HG02642 (cell line): ENCODE measurements at regions not wholly inside any gene's neighbourhood (a gene's known extent, or its start where the extent isn't known, plus 50 kb on each side); places are given as distances from the start of the nearest gene placed in this dataset.

Source experiments
- ATAC-seq: cut with Tn5 transposase; IDR thresholded peaks from one replicate; pipeline ENCODE4 v1.9.1; 2021; ENCODE audit warnings: mild to moderate bottlenecking; ENCODE audit not compliant: unreplicated experiment, poor library complexity

DNA sequence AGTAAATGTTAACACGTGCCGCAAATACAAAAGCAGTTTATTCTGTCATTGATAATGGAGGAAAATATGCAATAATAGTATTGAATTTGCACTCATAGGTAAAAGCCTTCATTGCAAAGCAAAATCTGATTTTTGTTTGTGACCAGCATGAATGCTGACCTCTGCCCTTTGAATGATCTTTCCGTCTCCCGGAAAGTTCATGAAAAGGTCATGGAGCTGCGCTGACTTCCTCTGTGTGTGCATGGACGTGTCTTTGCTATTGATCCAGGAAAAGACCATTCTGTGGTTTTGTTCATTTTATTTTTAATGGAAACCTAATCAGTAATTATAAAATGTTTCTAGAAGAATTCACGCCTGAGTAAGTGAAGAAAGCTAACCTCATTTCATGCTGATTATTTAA is 320.0 kb downstream of the MTX2 start:
- no peak for ATAC-seq

- no peak for ATAC-seq
Measured at GRCh38 chr2:176589825-176590440, 320.7 kb downstream of the MTX2 start.

GRCh38 chr2:176592216-176592615 is 323.0 kb downstream of the MTX2 start:
- ATAC-seq = no peak

DNA sequence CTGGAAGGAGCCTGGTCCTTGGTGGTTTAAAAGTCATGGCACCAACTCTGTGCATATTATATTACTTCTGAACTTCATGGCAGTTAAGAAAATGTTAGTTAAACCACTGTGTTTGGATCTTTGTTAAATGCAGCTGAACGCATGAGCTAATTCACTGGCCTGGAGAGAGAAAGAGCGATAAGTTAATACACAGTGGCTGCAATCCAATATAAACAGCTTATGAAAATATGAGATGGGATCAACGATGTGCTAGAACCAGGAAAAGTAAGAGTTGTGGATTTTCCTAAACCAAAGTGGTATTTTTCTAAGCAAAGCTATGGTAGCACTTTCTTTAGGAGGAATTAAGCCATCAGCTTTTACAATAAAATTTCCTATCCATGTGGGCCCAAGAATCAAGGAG is 326.7 kb downstream of the MTX2 start:
- ATAC-seq = no peak

- no peak for ATAC-seq
Measured at GRCh38 chr2:176597916-176598315, 328.7 kb downstream of the MTX2 start.

GRCh38 chr2:176598351-176598750 is 329.1 kb downstream of the MTX2 start:
- no peak for ATAC-seq

DNA sequence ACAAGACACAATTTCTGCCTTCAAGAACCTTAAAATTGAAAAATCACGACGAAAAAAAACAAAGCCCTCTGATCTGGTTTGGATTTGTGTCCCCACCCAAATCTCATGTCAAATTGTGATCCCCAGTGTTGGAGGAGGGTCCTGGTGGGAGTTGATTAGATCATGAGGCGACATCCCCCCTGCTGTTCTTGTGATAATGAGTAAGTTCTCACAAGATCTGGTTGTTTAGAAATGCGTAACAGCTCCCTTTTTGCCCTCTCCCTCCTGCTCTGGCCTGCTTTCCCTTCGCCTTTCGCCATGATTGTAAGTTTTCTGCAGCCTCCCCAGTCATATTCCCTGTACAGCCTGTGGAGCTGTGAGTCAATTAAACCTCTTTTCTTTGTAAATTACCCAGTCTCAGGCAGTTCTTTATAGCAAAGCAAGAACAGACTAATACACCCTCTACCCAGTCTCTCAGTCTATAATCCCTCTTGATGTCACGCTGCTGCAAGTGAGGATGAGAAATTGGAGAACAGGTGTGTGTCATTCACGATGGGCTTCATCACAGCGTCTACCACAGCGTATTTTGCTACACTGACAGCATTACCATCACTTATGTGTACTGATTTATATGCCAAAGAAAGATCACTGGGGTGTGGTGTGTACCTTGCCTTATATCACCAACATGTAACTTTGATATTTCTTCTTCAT is 330.7 kb downstream of the MTX2 start:
- no peak for ATAC-seq

GRCh38 chr2:176601066-176601465 is 331.8 kb downstream of the MTX2 start:
- no peak for ATAC-seq

GRCh38 chr2:176612036-176612435 is 342.8 kb downstream of the MTX2 start:
- no peak for ATAC-seq

DNA sequence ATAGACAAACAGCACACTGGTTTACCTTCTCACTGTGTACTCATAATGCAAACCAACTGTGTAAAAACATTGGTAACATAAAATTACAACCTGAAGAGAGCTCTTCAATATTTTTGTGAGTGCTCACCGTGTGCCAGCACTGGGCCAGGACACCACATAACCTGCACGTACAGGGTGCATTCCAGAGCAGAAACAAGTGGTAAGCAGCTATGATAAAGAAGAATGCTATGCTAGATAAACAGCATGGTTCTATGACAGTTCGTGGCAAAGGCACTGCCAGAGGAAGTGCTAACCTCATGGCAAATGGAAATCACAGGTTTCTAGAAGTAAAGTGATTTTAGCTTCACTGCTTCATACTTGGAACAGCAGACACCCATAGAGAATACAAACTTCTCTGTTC is 343.5 kb downstream of the MTX2 start:
- ATAC-seq = no peak

GRCh38 chr2:176613323-176613987 is 344.2 kb downstream of the MTX2 start:
- ATAC-seq = no peak

GRCh38 chr2:176614049-176614448 is 344.8 kb downstream of the MTX2 start:
- no peak for ATAC-seq

DNA sequence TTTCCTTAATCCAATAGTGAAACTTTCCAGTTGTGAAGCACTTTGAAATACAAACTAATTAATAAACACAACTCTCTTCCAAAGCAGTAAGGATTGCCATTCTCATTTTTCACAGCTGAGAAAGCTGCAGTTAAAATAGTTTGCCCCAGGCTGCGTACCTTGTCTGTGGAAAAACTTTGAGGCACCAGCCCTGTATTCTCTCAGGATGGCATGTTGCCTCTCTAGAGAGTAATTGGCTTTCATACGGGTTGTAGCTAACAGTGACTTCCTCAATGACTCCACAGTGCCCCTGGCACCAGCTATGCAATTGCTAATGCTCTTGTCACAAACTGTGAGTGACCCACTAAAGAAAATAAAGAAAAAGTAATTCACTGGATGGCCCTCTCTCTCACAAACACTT is 345.7 kb downstream of the MTX2 start:
- no peak for ATAC-seq

DNA sequence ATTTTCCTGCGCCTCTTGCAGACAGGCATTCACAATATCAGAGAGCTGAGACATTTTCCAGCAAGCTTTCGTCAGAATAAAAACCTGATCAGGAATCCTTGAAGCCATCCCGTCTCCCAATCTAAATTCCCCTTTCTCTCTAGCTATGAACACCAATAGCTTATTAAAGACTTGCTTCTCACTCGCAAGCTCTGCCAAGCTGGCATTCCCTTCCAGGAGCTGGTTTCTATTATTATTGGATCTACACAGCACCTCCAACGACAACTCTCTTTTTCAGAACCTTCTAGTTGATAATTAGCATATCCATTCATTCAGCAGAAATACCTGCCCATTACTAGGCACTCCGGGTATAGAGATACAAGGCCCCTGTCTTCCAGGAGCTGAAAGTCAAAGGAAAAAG is 350.3 kb downstream of the MTX2 start:
- ATAC-seq = no peak

DNA sequence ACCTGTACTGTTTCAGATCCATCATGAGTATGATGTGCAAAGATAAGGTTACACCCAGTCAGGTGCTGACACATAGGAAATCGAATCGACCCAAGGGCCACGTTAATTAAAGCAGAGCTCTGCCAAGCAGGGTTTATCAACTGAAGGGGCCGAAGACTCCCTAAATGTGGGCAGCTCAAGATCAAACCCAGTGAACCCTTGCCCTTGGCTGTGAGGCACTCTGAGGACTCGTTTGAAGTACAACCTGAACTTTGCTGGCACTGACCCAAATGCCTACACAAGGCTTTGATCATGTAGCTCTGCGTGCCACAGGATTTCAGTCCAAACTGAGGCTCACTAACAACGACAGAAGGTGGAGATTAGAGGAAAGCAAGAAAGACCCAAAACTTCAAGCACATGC is 352.1 kb downstream of the MTX2 start:
- ATAC-seq = no peak

DNA sequence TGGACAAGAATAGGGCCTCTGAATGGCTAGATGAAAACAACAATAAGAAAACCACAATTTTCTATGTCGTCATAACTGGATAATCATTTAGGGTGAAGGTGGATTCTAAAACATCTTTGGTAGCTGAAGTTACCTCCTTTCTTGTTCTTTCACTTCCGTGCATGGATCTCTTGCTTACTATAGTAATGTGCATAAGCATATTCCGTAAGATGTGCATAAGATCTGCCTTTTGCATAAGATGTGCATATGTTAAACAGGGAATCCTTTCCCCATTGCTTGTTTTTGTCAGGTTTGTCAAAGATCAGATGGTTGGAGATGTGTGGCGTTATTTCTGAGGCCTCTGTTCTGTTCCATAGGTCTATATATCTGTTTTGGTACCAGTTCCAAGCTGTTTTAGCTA is 353.6 kb downstream of the MTX2 start:
- no peak for ATAC-seq

DNA sequence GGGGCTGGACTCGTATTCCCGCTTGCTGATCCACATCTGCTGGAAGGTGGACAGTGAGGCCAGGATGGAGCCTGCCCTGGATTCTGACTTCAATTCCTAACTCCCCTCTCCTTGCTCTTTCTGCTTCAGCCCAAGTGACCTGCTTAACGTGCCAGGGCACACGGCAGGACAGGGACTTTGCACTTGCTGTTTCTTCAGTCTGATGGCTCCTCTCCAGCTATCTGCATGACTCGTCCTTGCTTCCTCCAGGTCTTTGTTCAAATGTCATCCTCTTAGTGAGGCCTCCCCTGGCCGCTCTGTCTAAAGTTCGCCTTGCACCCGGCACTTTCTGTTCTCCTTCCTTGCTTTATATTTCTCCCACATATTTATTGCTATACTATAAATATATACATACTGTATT is 357.6 kb downstream of the MTX2 start:
- no peak for ATAC-seq

DNA sequence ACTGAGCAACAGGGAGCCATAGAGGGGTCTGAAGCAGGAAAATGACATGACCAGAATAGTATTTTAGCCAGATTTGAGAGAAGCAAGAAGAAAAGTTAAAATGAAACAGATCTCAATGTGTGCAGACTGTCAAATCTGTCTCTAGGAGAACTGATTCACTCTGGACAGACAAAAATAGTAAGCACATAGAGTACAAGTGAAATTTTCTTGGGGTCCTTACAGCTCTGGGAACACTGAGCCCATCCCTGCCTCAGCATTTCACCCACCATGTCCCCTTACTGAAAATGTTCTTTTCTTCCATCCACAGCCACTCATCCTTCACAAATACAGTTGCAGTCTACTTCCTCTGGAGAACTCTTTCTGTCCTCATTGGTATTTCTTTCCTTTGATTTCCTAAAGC is 359.2 kb downstream of the MTX2 start:
- ATAC-seq = no peak

DNA sequence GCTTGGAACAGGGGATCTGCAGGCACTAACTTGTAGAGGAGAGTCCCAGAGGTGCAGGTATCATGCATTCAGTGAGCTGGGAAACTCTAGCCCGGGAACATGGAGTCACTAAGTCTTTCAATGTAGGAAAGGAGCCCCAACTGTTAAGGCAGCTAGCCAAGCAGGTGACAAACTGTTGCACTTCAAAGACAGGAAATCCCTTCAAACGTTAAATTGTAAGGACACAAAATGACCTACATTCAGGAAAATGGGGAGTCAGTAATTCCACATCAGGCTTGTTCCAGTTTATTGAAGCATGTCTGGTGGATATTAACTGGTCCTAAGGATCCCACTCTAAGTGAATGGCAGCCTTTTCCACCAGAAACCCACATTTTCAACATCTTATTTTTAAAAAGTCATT is 364.5 kb downstream of the MTX2 start:
- ATAC-seq = no peak

DNA sequence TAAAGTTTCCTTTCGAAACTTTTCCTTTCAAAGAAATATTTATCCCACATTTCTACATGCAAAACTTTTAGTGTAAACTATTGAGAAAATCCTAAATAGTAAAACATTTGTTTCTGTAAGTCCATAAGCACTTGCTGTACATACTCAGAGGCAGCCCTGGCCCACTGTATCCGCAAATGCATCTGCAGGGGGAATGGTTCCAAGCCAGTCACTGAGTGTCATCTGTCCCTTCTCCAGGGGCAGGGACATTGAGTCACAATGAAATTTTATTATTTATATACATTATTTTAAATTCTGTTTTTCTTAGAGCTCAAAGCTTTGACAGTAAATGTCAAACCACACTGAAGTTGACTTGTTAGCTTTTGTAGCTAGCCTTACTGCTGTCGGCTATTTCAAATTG is 367.2 kb downstream of the MTX2 start:
- no peak for ATAC-seq

- ATAC-seq = no peak
Measured at GRCh38 chr2:176637142-176637485, 367.9 kb downstream of the MTX2 start.
